ENCODE measurements at regions not wholly inside any gene's neighbourhood (a gene's known extent, or its start where the extent isn't known, plus 50 kb on each side); places are given as distances from the start of the nearest gene placed in this dataset.

GRCh38 chr11:97143463-97143862, 753.6 kb downstream of the JRKL start:
- no peak for DNase-seq (ENCODE audit: low read depth)
- TF ChIP-seq CTCF (conservative IDR thresholded peaks at IDR 0.05; ENCODE audit: low read depth, low read length): no peak
- H3K4me3 ChIP-seq (ENCODE audit: low read depth, low read length): no peak overlapping the region

DNA sequence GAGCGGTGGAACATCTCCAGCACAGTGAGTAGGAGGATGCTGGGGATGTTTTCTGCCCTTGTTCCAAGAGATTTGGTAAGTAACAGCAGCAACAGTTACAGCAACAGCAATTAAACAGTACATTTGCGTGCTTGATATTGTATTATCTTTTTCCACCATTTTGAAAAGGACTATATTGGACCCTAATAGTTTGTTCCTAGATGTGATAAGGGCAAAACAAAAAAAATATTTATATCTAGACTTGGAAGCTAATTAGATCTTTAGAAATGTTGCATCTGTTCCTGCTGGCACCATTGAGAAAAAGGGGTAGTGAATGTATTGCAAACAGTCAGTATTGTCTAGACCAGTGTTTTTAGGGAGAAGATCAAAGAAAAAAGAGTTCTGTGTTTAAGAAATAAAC, 759.9 kb downstream of the JRKL start:
- no peak for TF ChIP-seq CTCF (conservative IDR thresholded peaks at IDR 0.05; ENCODE audit: low read depth, low read length)
- H3K4me3 ChIP-seq (ENCODE audit: low read depth, low read length): no peak overlapping the region
- DNase-seq (ENCODE audit: low read depth): no peak

- DNase-seq (ENCODE audit: low read depth): no peak
- no peak for TF ChIP-seq CTCF (conservative IDR thresholded peaks at IDR 0.05; ENCODE audit: low read depth, low read length)
- H3K4me3 ChIP-seq (ENCODE audit: low read depth, low read length): no peak overlapping the region
Observed at GRCh38 chr11:97157221-97157740, 767.5 kb downstream of the JRKL start.

DNA sequence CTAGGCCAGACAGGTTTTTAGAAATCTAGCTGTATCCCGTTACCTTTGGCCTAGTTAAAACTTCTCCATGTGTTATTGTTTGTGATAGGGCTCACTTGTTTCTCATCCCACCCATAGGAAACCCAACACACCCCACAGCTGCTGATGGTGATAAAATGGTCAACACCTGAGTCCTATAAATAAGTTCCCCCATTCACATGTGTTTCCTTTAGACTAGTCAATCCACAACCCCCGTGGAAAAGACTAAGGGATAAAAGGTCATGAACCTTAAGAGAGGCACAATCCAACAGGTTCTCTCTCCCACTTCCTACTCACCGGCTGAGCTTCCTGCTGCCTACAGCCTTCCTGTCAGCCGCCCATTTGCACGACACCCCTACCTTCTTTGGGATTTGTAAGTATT, 768.4 kb downstream of the JRKL start:
- DNase-seq (ENCODE audit: low read depth): no peak
- TF ChIP-seq CTCF (conservative IDR thresholded peaks at IDR 0.05; ENCODE audit: low read depth, low read length): no peak

GRCh38 chr11:97163631-97164191, 773.9 kb downstream of the JRKL start:
- no peak for TF ChIP-seq CTCF (conservative IDR thresholded peaks at IDR 0.05; ENCODE audit: low read depth, low read length)
- no peak overlapping the region for H3K4me3 ChIP-seq (ENCODE audit: low read depth, low read length)
- DNase-seq (ENCODE audit: low read depth): no peak

More for the DNA sequence above, 768.4 kb downstream of the JRKL start:
- H3K4me3 ChIP-seq (ENCODE audit: low read depth, low read length): no peak overlapping the region

DNA sequence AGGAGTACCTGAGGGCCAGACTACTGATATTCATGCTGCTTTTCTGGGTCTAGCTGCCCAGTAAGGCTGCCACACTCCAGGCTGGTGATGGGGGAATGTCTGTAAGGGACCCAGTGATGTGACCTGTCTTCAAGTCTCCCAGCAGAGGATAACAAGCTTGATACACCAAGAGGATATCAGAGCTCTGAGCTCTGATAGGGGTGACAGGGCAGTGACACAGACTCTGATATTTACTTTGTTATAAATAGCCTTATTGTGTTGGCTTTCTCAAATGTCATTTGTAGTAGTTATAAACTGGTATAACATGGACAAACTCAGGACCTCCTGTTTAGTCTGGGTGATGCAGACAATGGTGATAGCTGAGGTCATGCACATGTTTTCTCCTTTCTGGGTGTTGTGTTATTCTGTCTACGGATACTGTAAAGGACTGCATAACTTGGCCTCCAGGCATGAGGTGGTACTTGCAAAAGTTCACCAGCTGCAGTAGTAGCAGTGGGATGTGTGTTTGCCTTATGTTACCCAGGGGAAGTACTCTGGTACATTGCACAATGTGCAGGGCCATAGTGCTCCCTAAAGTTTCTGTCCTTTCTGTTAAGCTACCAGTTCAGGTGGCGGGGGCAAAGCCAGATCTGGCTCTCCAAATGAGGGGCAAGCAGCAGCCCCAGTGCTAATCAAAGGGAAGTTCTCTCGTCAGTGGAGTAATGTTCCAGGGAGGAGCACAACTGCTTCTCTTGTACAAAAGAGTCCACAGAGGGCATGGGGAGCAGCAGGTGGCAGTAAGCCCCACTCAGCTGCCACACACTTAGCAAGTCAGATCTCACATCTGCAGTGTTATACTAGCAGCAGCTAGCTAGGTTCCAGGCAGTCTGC, 812.2 kb downstream of the JRKL start:
- TF ChIP-seq CTCF (conservative IDR thresholded peaks at IDR 0.05; ENCODE audit: low read depth, low read length): no peak
- no peak for DNase-seq (ENCODE audit: low read depth)
- no peak overlapping the region for H3K4me3 ChIP-seq (ENCODE audit: low read depth, low read length)
